Mesenchymal stem cell (in vitro differentiated cells and primary cell): ENCODE measurements at regions not wholly inside any gene's neighbourhood (a gene's known extent, or its start where the extent isn't known, plus 50 kb on each side); places are given as distances from the start of the nearest gene placed in this dataset.

Experiments
- DNase-seq: peaks from one replicate; pipeline ENCODE4 v3.0.0-alpha.2; 2013
- H2AFZ ChIP-seq: one replicate; pipeline ENCODE4 v1.6.1; 2013; ENCODE audit warnings: low read depth, mild to moderate bottlenecking, control low read depth, inconsistent platforms, low read length, moderate library complexity
- H2AK5ac ChIP-seq: 2 replicates; pipeline ENCODE4 v1.6.1; 2013; ENCODE audit warnings: low read length, moderate library complexity, mild to moderate bottlenecking, inconsistent platforms; ENCODE audit not compliant: severe bottlenecking
- H2BK120ac ChIP-seq: one replicate; pipeline ENCODE4 v1.6.1; 2013; ENCODE audit warnings: low read depth, mild to moderate bottlenecking, inconsistent platforms, low read length, moderate library complexity
- H2BK12ac ChIP-seq, 2 experiments: one replicate each; pipeline ENCODE4 v1.6.1; 2013; ENCODE audit warnings: inconsistent platforms in 2 of 2, low read length in 2 of 2, mild to moderate bottlenecking in 2 of 2, moderate library complexity in 2 of 2, control low read depth in 1 of 2
- H2BK15ac ChIP-seq: one replicate; pipeline ENCODE4 v1.6.1; 2013; ENCODE audit warnings: mild to moderate bottlenecking, low read depth, inconsistent platforms; ENCODE audit not compliant: poor library complexity, severe bottlenecking
- H2BK5ac ChIP-seq: 2 replicates; pipeline ENCODE4 v1.6.1; 2013; ENCODE audit warnings: low read depth, mild to moderate bottlenecking, low read length, control low read depth, inconsistent platforms; ENCODE audit not compliant: poor library complexity, severe bottlenecking
- H3K14ac ChIP-seq, 2 experiments: one replicate each; pipeline ENCODE4 v1.6.1; 2013; ENCODE audit warnings: inconsistent platforms in 2 of 2, low read length in 2 of 2, control low read depth in 1 of 2, mild to moderate bottlenecking in 1 of 2, moderate library complexity in 1 of 2
- H3K18ac ChIP-seq, 2 experiments: one replicate each; pipeline ENCODE4 v1.6.1; 2013; ENCODE audit warnings: inconsistent platforms in 2 of 2, low read length in 2 of 2, control low read depth in 1 of 2, low read depth in 1 of 2, mild to moderate bottlenecking in 1 of 2
- H3K23ac ChIP-seq, 2 experiments: one replicate each; pipeline ENCODE4 v1.6.1; 2013; ENCODE audit warnings: inconsistent platforms in 2 of 2, low read length in 2 of 2, mild to moderate bottlenecking in 2 of 2, moderate library complexity in 2 of 2, control low read depth in 1 of 2
- H3K27ac ChIP-seq: 2 replicates; pipeline ENCODE4 v1.5.1; 2013; ENCODE audit warnings: mild to moderate bottlenecking, moderate library complexity, low read length, control low read depth, inconsistent platforms; ENCODE audit not compliant: poor library complexity, severe bottlenecking
- H3K27me3 ChIP-seq, 2 experiments: 2 replicates each; pipeline versions ENCODE4 v1.6.1 to v1.7.0; 2013; ENCODE audit warnings: low read length in 2 of 2, mild to moderate bottlenecking in 2 of 2, moderate library complexity in 2 of 2, control low read depth in 1 of 2, inconsistent platforms in 1 of 2; ENCODE audit not compliant: control insufficient read depth in 1 of 2, insufficient read depth in 1 of 2
- H3K36me3 ChIP-seq, 2 experiments: 2 replicates each; pipeline versions ENCODE4 v1.6.1 to v1.7.0; 2013; ENCODE audit warnings: low read length in 2 of 2, control low read depth in 1 of 2, inconsistent platforms in 1 of 2, low read depth in 1 of 2, mild to moderate bottlenecking in 1 of 2; ENCODE audit not compliant: insufficient read depth in 2 of 2, control insufficient read depth in 1 of 2
- H3K4ac ChIP-seq, 2 experiments: one replicate each; pipeline ENCODE4 v1.6.1; 2013; ENCODE audit warnings: inconsistent platforms in 2 of 2, low read length in 2 of 2, mild to moderate bottlenecking in 2 of 2, moderate library complexity in 2 of 2, control low read depth in 1 of 2, low read depth in 1 of 2
- H3K4me1 ChIP-seq: 2 replicates; pipeline ENCODE4 v1.6.1; 2013; ENCODE audit warnings: low read depth, low read length, control low read depth; ENCODE audit not compliant: control insufficient read depth, insufficient read depth
- H3K4me2 ChIP-seq: 2 replicates; pipeline ENCODE4 v1.6.1; 2013; ENCODE audit warnings: low read length, mild to moderate bottlenecking, inconsistent platforms; ENCODE audit not compliant: poor library complexity, severe bottlenecking
- H3K4me3 ChIP-seq, 2 experiments: 2 replicates each; pipeline versions ENCODE4 v1.5.1 to v1.7.0; 2013; ENCODE audit warnings: low read length in 2 of 2, mild to moderate bottlenecking in 2 of 2, control low read depth in 1 of 2, low read depth in 1 of 2; ENCODE audit not compliant: insufficient read depth in 1 of 2
- H3K79me1 ChIP-seq: replicated peaks from 2 replicates; pipeline ENCODE4 v1.6.1; 2013; ENCODE audit warnings: mild to moderate bottlenecking, control low read depth, low read length, inconsistent platforms; ENCODE audit not compliant: poor library complexity, severe bottlenecking
- H3K9ac ChIP-seq: 2 replicates; pipeline ENCODE4 v1.7.0; 2013; ENCODE audit warnings: mild to moderate bottlenecking, low read length, moderate library complexity
- H3K9me3 ChIP-seq: 2 replicates; pipeline ENCODE4 v1.7.0; 2013; ENCODE audit warnings: mild to moderate bottlenecking, low read length; ENCODE audit not compliant: control insufficient read depth
- H4K8ac ChIP-seq: one replicate; pipeline ENCODE4 v1.6.1; 2013; ENCODE audit warnings: inconsistent platforms, mild to moderate bottlenecking, low read length, moderate library complexity
- H4K91ac ChIP-seq: one replicate; pipeline ENCODE4 v1.6.1; 2013; ENCODE audit warnings: mild to moderate bottlenecking, low read length, inconsistent platforms
- WGBS: methylation state at CpG from one replicate; pipeline ENCODE4 v1.1.7; 2013; ENCODE audit warnings: mixed read lengths; 5-methylcytosine and 5-hydroxymethylcytosine counted together

- no peak overlapping the region for H3K23ac ChIP-seq
- H3K14ac ChIP-seq = no peak overlapping the region
- H3K18ac ChIP-seq = no peak overlapping the region
Measured at GRCh38 chr10:14382531-14382930, 51.8 kb upstream of the FRMD4A start.

DNA sequence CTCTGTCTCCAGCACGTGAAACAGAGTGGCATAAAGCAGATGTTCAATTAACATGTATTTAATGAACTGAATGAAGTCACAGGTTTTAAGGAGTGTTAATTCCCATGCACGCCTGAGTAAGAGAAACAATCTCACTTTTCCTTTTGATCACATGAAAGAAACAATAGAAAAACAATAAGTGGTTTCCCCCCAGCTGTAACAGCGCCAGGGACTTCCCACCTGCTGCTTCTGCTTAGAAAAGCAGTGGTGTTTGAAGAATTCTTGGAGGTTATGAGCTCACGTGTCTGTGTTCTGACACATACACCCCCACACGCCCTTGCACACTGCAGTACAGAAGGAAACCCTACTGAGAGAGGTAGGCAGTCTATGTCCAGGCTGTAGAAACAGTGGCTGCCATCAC is 51.3 kb upstream of the FRMD4A start:
- WGBS = 78% methylated on average over 3 of the region's 5 CpGs

More at GRCh38 chr10:14382531-14382930, 51.8 kb upstream of the FRMD4A start:
- H3K27ac ChIP-seq = peak overlapping the region; percentile 49
- peaks cover 22% of the 10 kb centered on the region for H3K4me1 ChIP-seq
- H3K79me1 ChIP-seq = no peaks in the 10 kb centered on the region
- H2AFZ ChIP-seq = no peak overlapping the region
- H2BK120ac ChIP-seq = no peak overlapping the region
- H3K4me2 ChIP-seq = peak overlapping the region; percentile 18
- H2BK5ac ChIP-seq = peak overlapping the region; percentile 5
- no peaks in the 10 kb centered on the region for H3K36me3 ChIP-seq
- peaks cover 0 to 81% of the 10 kb centered on the region in 2 experiments for H3K27me3 ChIP-seq
- H4K91ac ChIP-seq = no peak overlapping the region
- no peak overlapping the region for H3K4ac ChIP-seq
- no peak overlapping the region for H3K9ac ChIP-seq
- 86% methylated on average over 2 of the region's 2 CpGs for WGBS
- H2AK5ac ChIP-seq = peak overlapping the region; percentile 39
- no peaks in the 10 kb centered on the region for H3K9me3 ChIP-seq
- no peak overlapping the region for H4K8ac ChIP-seq
- H2BK12ac ChIP-seq = no peak overlapping the region
- H2BK15ac ChIP-seq = no peak overlapping the region
- no peak overlapping the region for H3K4me3 ChIP-seq
- no peak for DNase-seq

GRCh38 chr10:14381475-14381874 is 50.8 kb upstream of the FRMD4A start:
- peaks cover 0 to 81% of the 10 kb centered on the region in 2 experiments for H3K27me3 ChIP-seq
- H2BK15ac ChIP-seq = no peak overlapping the region
- 87% methylated on average over 2 of the region's 2 CpGs for WGBS
- no peak overlapping the region for H3K18ac ChIP-seq
- no peak overlapping the region for H3K4me3 ChIP-seq
- no peak overlapping the region for H4K8ac ChIP-seq
- no peaks in the 10 kb centered on the region for H3K36me3 ChIP-seq
- DNase-seq = no peak
- no peak overlapping the region for H2AFZ ChIP-seq
- H2BK12ac ChIP-seq = no peak overlapping the region
- H3K9me3 ChIP-seq = no peaks in the 10 kb centered on the region
- H3K4me1 ChIP-seq = peaks cover 22% of the 10 kb centered on the region
- H3K23ac ChIP-seq = no peak overlapping the region
- H3K79me1 ChIP-seq = no peaks in the 10 kb centered on the region
- H3K4ac ChIP-seq = no peak overlapping the region
- no peak overlapping the region for H3K9ac ChIP-seq
- H2BK120ac ChIP-seq = no peak overlapping the region
- no peak overlapping the region for H4K91ac ChIP-seq
- no peak overlapping the region for H3K14ac ChIP-seq
- no peak overlapping the region for H3K4me2 ChIP-seq
- peak overlapping the region; percentile 83 for H3K27ac ChIP-seq
- peak overlapping the region; percentile 24 for H2BK5ac ChIP-seq
- peak overlapping the region; percentile 95 for H2AK5ac ChIP-seq

More for the DNA sequence above, 51.3 kb upstream of the FRMD4A start:
- peak overlapping the region; percentile 18 for H3K4me2 ChIP-seq
- no peak for DNase-seq
- no peak overlapping the region for H3K4ac ChIP-seq
- H3K36me3 ChIP-seq = no peaks in the 10 kb centered on the region
- peak overlapping the region; percentile 5 for H2BK5ac ChIP-seq
- H3K9me3 ChIP-seq = no peaks in the 10 kb centered on the region
- H4K91ac ChIP-seq = no peak overlapping the region
- H2BK15ac ChIP-seq = no peak overlapping the region
- peaks cover 0 to 81% of the 10 kb centered on the region in 2 experiments for H3K27me3 ChIP-seq
- H2BK12ac ChIP-seq = no peak overlapping the region
- no peak overlapping the region for H3K18ac ChIP-seq
- no peak overlapping the region for H3K9ac ChIP-seq
- no peaks in the 10 kb centered on the region for H3K79me1 ChIP-seq
- no peak overlapping the region for H2BK120ac ChIP-seq
- H3K4me1 ChIP-seq = peaks cover 22% of the 10 kb centered on the region
- no peak overlapping the region for H3K14ac ChIP-seq
- no peak overlapping the region for H3K23ac ChIP-seq
- peak overlapping the region; percentile 39 for H2AK5ac ChIP-seq
- peak overlapping the region; percentile 83 for H3K27ac ChIP-seq
- H2AFZ ChIP-seq = no peak overlapping the region
- H4K8ac ChIP-seq = no peak overlapping the region
- H3K4me3 ChIP-seq = no peak overlapping the region

DNA sequence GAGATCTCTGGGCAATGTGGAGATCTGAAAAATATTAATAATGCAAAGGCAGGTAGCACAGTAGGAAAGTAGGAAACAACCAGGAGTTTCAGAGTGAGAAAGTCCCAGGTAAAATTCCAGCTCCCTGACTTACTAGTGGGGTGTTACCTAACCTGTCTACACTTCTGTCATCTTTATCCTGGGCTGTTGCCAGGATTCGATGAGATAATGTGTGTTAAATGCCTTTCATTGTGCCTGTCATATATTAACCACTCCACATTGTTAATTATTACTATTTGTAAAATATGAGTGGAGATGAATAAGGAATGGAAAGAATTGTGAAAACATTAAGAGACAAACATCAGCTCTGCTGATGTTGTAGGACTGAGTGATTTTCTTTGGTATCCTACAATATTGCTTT is 50.0 kb upstream of the FRMD4A start:
- no peak overlapping the region for H3K9ac ChIP-seq
- no peak overlapping the region for H4K8ac ChIP-seq
- DNase-seq = no peak
- H3K9me3 ChIP-seq = no peaks in the 10 kb centered on the region
- no peak overlapping the region for H3K4ac ChIP-seq
- WGBS = no CpG with 5 or more reads among the region's 1 CpG
- no peak overlapping the region for H3K4me3 ChIP-seq
- H3K27ac ChIP-seq = peak overlapping the region; percentile 83
- H2BK12ac ChIP-seq = no peak overlapping the region
- H3K4me1 ChIP-seq = peaks cover 19% of the 10 kb centered on the region
- no peak overlapping the region for H2AFZ ChIP-seq
- no peak overlapping the region for H4K91ac ChIP-seq
- no peak overlapping the region for H3K23ac ChIP-seq
- H3K36me3 ChIP-seq = no peaks in the 10 kb centered on the region
- H2BK15ac ChIP-seq = no peak overlapping the region
- H3K4me2 ChIP-seq = no peak overlapping the region
- no peak overlapping the region for H2BK120ac ChIP-seq
- H3K27me3 ChIP-seq = peaks cover 0 to 84% of the 10 kb centered on the region in 2 experiments
- no peak overlapping the region for H3K14ac ChIP-seq
- no peak overlapping the region for H2BK5ac ChIP-seq
- no peak overlapping the region for H3K18ac ChIP-seq
- no peaks in the 10 kb centered on the region for H3K79me1 ChIP-seq
- no peak overlapping the region for H2AK5ac ChIP-seq
